ENCODE measurements at regions not wholly inside any gene's neighbourhood (a gene's known extent, or its start where the extent isn't known, plus 50 kb on each side); places are given as distances from the start of the nearest gene placed in this dataset.

DNA sequence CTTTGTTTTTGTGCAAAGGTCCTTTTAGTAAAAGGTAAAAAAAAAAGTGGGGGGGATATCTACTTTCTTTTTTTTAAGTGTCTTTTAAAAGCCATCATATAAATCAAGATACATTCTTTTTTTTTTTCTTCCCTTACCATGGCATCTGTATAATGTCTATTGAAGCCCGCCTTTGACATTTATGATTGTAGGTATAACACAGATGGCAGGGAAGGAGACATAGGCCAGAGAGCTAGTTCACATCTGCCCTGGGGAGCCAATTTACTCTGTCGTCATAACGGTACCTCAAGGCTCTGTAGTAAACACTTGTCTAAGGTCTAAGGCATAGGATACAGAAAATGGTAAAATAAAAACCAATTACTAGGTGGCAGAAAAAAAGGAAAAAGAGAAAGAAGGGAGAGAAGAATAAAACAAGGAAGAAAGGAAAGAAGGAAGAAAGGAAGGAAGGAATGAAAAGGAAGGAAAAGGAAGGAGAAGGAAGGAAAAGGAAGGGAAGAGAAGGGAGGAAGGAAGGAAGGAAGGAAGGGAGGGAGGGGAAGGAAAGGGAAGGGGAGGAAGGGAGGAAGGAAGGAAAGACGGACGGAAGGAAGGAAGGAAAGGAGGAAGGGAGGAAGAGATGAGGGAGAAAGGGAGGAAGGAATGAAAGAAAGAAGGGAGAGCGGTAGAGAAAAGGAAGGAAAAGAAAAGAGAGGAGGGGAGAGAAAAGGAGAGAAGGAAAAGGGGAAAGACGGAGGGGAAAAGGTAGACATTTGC, 343.5 kb downstream of the RBM43 start:
- Histone ChIP-seq H3K9me3 (ENCODE audit: control insufficient read depth in 2 of 2, insufficient read depth in 1 of 2, low read length in 1 of 2) (no peaks in the 10 kb centered on the region), H3K27me3 (ENCODE audit: control insufficient read depth in 2 of 2, insufficient read depth in 1 of 2, low read length in 1 of 2) (no peaks in the 10 kb centered on the region), H3K4me1 (ENCODE audit: control insufficient read depth in 2 of 2, insufficient read depth in 2 of 2, low read length in 2 of 2) (no peaks in the 10 kb centered on the region), H3K36me3 (ENCODE audit: control insufficient read depth in 2 of 2, insufficient read depth in 2 of 2, low read length in 1 of 2) (no peaks in the 10 kb centered on the region), H3K4me3 (ENCODE audit: low read length in 2 of 2) (no peak overlapping the region), H3K27ac (ENCODE audit: low read depth in 1 of 2, low read length in 1 of 2) (no peak overlapping the region)
- no peak for DNase-seq (ENCODE audit: low read depth in 6 of 9, low spot score in 9 of 9)
- WGBS: 82% methylated on average over 7 of the region's 7 CpGs

DNA sequence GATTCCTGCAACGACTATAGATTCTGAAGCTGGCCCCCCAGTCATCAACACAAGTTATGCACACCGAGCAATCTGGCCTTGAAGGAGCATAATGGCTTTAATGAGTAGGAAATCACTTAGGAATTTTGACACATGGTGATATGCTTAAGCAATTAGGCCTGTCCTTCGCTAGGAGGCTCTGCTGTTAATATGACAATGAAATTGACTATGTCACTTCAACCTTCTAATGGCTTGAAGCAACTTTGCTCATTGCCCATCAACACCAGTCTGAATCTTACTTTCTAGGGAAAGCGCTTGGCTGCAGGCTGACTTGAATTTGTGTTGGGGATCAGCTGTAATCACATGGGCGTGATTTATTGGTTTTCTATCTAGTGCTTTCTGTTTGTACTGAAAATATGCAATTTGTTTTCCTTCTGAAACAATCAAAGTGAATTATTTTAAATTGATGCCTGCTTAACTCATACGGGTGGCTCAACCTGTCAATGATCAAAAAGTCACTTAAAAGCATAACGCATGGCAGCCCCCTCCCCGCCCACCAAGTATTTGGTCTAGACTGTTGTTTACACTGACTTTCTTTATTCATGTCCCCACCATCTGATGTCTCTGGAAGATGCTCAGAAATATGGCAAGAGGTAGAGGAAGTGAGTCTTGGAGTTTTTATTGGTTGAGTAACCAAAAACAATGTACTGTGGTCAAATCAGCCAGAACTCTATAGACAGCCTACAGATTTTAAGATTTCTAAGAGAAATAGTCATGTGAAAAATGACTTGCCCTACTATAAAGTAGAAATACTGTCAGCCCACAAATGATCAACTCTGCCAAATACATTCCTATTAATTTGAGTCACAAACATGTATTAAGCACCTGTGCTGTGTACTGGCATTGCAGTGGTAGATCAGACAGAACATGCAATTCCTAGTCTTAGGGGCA, 344.9 kb downstream of the RBM43 start:
- Histone ChIP-seq H3K4me3 (ENCODE audit: low read length in 2 of 2) (no peak overlapping the region), H3K27me3 (ENCODE audit: control insufficient read depth in 2 of 2, insufficient read depth in 1 of 2, low read length in 1 of 2) (no peaks in the 10 kb centered on the region), H3K4me1 (ENCODE audit: control insufficient read depth in 2 of 2, insufficient read depth in 2 of 2, low read length in 2 of 2) (no peaks in the 10 kb centered on the region), H3K27ac (ENCODE audit: low read depth in 1 of 2, low read length in 1 of 2) (no peak overlapping the region), H3K36me3 (ENCODE audit: control insufficient read depth in 2 of 2, insufficient read depth in 2 of 2, low read length in 1 of 2) (no peaks in the 10 kb centered on the region), H3K9me3 (ENCODE audit: control insufficient read depth in 2 of 2, insufficient read depth in 1 of 2, low read length in 1 of 2) (no peaks in the 10 kb centered on the region)
- DNase-seq (ENCODE audit: low read depth in 6 of 9, low spot score in 9 of 9): no peak
- WGBS: 95% methylated on average over 8 of the region's 8 CpGs

DNA sequence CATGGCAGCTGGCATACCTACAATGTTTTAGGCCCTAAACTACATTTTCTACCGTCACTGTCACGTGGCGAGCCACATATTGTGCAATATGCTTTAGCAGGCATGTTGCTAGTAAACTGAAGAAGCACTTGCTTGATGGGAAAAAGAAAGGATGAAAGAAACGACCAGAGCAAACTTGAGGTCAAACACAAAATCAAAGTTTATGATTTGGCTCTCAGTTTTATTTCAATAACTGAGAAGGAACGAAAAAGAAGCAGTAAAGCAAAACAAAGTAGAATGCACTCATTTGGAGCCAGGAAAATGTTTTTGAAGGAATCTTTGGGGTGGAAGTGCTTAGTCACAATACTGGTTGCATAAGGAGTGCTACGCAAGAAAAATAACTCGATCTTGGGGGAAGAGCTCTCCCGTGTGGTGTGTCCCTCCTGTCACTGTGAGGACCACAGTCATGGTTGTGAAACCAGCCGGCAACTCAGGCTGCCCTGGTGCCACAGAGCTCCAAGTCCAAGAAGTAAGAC, 349.8 kb downstream of the RBM43 start:
- Histone ChIP-seq H3K4me1 (ENCODE audit: control insufficient read depth in 2 of 2, insufficient read depth in 2 of 2, low read length in 2 of 2) (no peaks in the 10 kb centered on the region), H3K27me3 (ENCODE audit: control insufficient read depth in 2 of 2, insufficient read depth in 1 of 2, low read length in 1 of 2) (no peaks in the 10 kb centered on the region), H3K9me3 (ENCODE audit: control insufficient read depth in 2 of 2, insufficient read depth in 1 of 2, low read length in 1 of 2) (no peaks in the 10 kb centered on the region), H3K4me3 (ENCODE audit: low read length in 2 of 2) (no peak overlapping the region), H3K27ac (ENCODE audit: low read depth in 1 of 2, low read length in 1 of 2) (no peak overlapping the region), H3K36me3 (ENCODE audit: control insufficient read depth in 2 of 2, insufficient read depth in 2 of 2, low read length in 1 of 2) (no peaks in the 10 kb centered on the region)
- 70% methylated on average over 9 of the region's 9 CpGs for WGBS
- no peak for DNase-seq (ENCODE audit: low read depth in 6 of 9, low spot score in 9 of 9)

DNA sequence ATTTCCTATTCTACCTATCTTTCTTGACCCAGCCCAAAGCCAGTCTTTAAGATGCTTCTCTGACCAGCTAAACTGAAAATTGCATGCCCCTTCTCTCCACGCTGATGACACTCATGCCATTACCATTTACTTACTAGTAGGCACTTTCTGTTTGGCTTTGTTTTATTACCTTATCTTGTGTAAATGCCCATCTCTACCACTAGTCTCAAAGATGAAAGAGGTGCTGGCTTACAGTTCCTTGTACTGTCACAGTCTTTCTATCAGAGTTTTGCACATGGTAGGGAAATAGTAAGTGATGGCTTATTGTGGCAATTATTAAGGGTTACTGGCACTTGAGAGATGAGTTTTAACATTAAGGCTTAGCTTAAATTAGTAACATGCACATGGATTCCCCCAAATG, 352.1 kb downstream of the RBM43 start:
- H3K27ac ChIP-seq (ENCODE audit: low read depth in 1 of 2, low read length in 1 of 2): no peak overlapping the region
- no peaks in the 10 kb centered on the region for H3K9me3 ChIP-seq (ENCODE audit: control insufficient read depth in 2 of 2, insufficient read depth in 1 of 2, low read length in 1 of 2)
- WGBS: 87% methylated on average over 1 of the region's 1 CpG
- H3K4me3 ChIP-seq (ENCODE audit: low read length in 2 of 2): no peak overlapping the region
- DNase-seq (ENCODE audit: low read depth in 6 of 9, low spot score in 9 of 9): no peak
- H3K36me3 ChIP-seq (ENCODE audit: control insufficient read depth in 2 of 2, insufficient read depth in 2 of 2, low read length in 1 of 2): no peaks in the 10 kb centered on the region
- no peaks in the 10 kb centered on the region for H3K4me1 ChIP-seq (ENCODE audit: control insufficient read depth in 2 of 2, insufficient read depth in 2 of 2, low read length in 2 of 2)
- H3K27me3 ChIP-seq (ENCODE audit: control insufficient read depth in 2 of 2, insufficient read depth in 1 of 2, low read length in 1 of 2): no peaks in the 10 kb centered on the region

DNA sequence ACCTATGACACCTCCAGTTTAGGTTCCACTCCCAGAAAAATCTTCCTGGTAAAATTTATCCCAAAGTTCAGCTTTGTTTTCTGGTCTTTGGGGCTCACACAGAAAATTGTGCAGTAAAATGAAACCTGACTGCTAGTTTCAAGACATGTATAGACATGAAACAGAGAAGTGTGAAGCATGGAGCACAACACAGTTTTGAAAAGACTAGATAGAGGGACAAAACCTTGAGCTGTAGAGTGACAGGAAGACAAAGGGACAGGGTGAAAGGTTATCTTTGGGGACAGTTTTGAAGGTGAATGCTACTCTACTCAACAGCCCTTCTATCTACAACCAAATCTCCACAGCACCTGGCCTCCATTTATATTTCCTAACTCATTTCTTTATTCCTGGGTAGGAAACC, 352.6 kb downstream of the RBM43 start:
- H3K9me3 ChIP-seq (ENCODE audit: control insufficient read depth in 2 of 2, insufficient read depth in 1 of 2, low read length in 1 of 2): no peaks in the 10 kb centered on the region
- H3K27ac ChIP-seq (ENCODE audit: low read depth in 1 of 2, low read length in 1 of 2): no peak overlapping the region
- H3K36me3 ChIP-seq (ENCODE audit: control insufficient read depth in 2 of 2, insufficient read depth in 2 of 2, low read length in 1 of 2): no peaks in the 10 kb centered on the region
- no peaks in the 10 kb centered on the region for H3K4me1 ChIP-seq (ENCODE audit: control insufficient read depth in 2 of 2, insufficient read depth in 2 of 2, low read length in 2 of 2)
- no peak overlapping the region for H3K4me3 ChIP-seq (ENCODE audit: low read length in 2 of 2)
- no peaks in the 10 kb centered on the region for H3K27me3 ChIP-seq (ENCODE audit: control insufficient read depth in 2 of 2, insufficient read depth in 1 of 2, low read length in 1 of 2)
- no peak for DNase-seq (ENCODE audit: low read depth in 6 of 9, low spot score in 9 of 9)

DNA sequence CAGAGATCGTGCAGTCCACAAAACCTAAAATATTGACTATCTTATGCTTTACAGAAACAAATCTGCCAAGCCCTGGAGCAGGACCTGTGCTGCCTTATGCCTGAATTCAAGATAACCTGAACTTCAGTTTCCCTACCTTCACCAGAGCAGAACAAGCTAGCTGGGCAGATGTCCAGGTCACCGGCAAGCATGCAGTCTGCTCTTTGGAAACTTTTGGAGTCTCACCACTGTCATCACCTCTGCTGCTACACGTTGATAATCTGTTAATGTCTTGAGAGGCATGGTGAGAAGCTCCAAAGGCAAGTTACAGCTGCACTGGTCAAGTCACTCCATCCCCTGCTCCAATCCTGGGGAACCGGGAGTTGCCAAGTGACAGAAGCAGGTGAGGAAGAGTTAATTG, 354.2 kb downstream of the RBM43 start:
- 85% methylated on average over 4 of the region's 4 CpGs for WGBS
- Histone ChIP-seq H3K4me1 (ENCODE audit: control insufficient read depth in 2 of 2, insufficient read depth in 2 of 2, low read length in 2 of 2) (no peaks in the 10 kb centered on the region), H3K4me3 (ENCODE audit: low read length in 2 of 2) (no peak overlapping the region), H3K36me3 (ENCODE audit: control insufficient read depth in 2 of 2, insufficient read depth in 2 of 2, low read length in 1 of 2) (no peaks in the 10 kb centered on the region), H3K27ac (ENCODE audit: low read depth in 1 of 2, low read length in 1 of 2) (no peak overlapping the region), H3K9me3 (ENCODE audit: control insufficient read depth in 2 of 2, insufficient read depth in 1 of 2, low read length in 1 of 2) (no peaks in the 10 kb centered on the region), H3K27me3 (ENCODE audit: control insufficient read depth in 2 of 2, insufficient read depth in 1 of 2, low read length in 1 of 2) (no peaks in the 10 kb centered on the region)
- no peak for DNase-seq (ENCODE audit: low read depth in 6 of 9, low spot score in 9 of 9)

DNA sequence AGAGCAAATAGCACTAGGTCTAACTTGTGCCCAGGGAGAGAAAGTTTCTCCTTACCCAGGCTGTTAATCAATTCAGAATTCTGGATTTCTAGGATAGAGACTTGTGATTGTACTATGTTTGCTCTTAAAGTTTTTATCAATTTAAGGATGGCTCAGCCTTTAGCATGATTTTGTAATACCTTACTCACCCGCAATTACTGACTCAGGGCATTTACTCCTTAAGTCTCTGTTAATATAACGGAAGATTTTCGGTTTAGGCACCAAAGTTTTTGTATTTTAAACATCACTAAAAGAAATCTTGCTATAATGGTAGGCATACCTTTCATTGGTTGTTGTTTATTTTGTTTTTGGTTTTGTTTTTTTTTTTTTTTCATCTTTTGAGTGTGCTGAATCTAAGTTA, 358.2 kb downstream of the RBM43 start:
- H3K9me3 ChIP-seq (ENCODE audit: control insufficient read depth in 2 of 2, insufficient read depth in 1 of 2, low read length in 1 of 2): no peaks in the 10 kb centered on the region
- WGBS: 93% methylated on average over 3 of the region's 3 CpGs
- H3K27me3 ChIP-seq (ENCODE audit: control insufficient read depth in 2 of 2, insufficient read depth in 1 of 2, low read length in 1 of 2): no peaks in the 10 kb centered on the region
- H3K4me1 ChIP-seq (ENCODE audit: control insufficient read depth in 2 of 2, insufficient read depth in 2 of 2, low read length in 2 of 2): no peaks in the 10 kb centered on the region
- H3K4me3 ChIP-seq (ENCODE audit: low read length in 2 of 2): no peak overlapping the region
- DNase-seq (ENCODE audit: low read depth in 6 of 9, low spot score in 9 of 9): no peak
- no peaks in the 10 kb centered on the region for H3K36me3 ChIP-seq (ENCODE audit: control insufficient read depth in 2 of 2, insufficient read depth in 2 of 2, low read length in 1 of 2)
- H3K27ac ChIP-seq (ENCODE audit: low read depth in 1 of 2, low read length in 1 of 2): no peak overlapping the region

DNA sequence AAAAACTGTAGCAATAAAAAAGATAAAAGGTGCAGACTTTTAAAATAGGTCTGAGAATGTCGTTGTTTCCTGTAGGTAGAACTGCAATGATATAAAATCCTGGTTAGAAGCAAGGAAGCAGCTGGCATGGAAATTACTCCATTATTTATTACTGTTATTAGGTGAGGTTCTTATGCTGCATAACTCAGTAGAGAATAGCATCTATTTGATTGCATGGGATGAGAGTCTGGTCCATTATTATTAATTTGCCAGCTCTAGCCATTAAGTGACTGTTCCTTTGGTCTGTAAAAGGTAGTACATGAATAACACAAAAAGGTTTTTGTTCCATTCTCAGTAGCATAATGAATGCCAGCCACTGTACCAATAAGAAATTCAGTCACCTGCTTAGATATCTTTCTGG, 358.6 kb downstream of the RBM43 start:
- 81% methylated on average over 1 of the region's 1 CpG for WGBS
- Histone ChIP-seq H3K27me3 (ENCODE audit: control insufficient read depth in 2 of 2, insufficient read depth in 1 of 2, low read length in 1 of 2) (no peaks in the 10 kb centered on the region), H3K9me3 (ENCODE audit: control insufficient read depth in 2 of 2, insufficient read depth in 1 of 2, low read length in 1 of 2) (no peaks in the 10 kb centered on the region), H3K27ac (ENCODE audit: low read depth in 1 of 2, low read length in 1 of 2) (no peak overlapping the region), H3K4me1 (ENCODE audit: control insufficient read depth in 2 of 2, insufficient read depth in 2 of 2, low read length in 2 of 2) (no peaks in the 10 kb centered on the region), H3K4me3 (ENCODE audit: low read length in 2 of 2) (no peak overlapping the region), H3K36me3 (ENCODE audit: control insufficient read depth in 2 of 2, insufficient read depth in 2 of 2, low read length in 1 of 2) (no peaks in the 10 kb centered on the region)
- no peak for DNase-seq (ENCODE audit: low read depth in 6 of 9, low spot score in 9 of 9)

DNA sequence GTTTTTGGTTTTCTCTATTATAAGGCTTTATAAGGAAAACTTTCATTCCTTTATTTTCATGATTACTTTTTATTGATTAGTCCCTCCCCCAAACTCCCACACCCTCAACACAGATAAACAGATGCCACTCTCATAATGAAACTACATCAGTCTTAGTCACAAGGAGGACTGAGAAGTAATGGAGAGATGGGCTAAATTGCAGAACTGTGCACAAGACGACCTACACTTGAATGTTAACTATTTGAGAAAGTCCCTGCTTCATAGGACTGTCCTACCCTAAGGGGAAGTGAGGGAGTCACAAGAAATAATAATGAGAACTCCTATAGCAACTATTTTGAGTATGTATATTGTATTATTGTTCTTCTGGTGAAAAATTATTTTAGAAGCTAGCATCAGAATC, 360.8 kb downstream of the RBM43 start:
- Histone ChIP-seq H3K27me3 (ENCODE audit: control insufficient read depth in 2 of 2, insufficient read depth in 1 of 2, low read length in 1 of 2) (no peaks in the 10 kb centered on the region), H3K4me3 (ENCODE audit: low read length in 2 of 2) (no peak overlapping the region), H3K9me3 (ENCODE audit: control insufficient read depth in 2 of 2, insufficient read depth in 1 of 2, low read length in 1 of 2) (no peaks in the 10 kb centered on the region), H3K4me1 (ENCODE audit: control insufficient read depth in 2 of 2, insufficient read depth in 2 of 2, low read length in 2 of 2) (no peaks in the 10 kb centered on the region), H3K27ac (ENCODE audit: low read depth in 1 of 2, low read length in 1 of 2) (no peak overlapping the region), H3K36me3 (ENCODE audit: control insufficient read depth in 2 of 2, insufficient read depth in 2 of 2, low read length in 1 of 2) (no peaks in the 10 kb centered on the region)
- 69% methylated on average over 1 of the region's 1 CpG for WGBS
- DNase-seq (ENCODE audit: low read depth in 6 of 9, low spot score in 9 of 9): no peak

Measured in thymus (tissue), 11 donors.